ENCODE measurements at regions not wholly inside any gene's neighbourhood (a gene's known extent, or its start where the extent isn't known, plus 50 kb on each side); places are given as distances from the start of the nearest gene placed in this dataset.
"Not testable (repeated sequence)": the region's sequence is repeated elsewhere in the genome, so short reads cannot be mapped to it uniquely, and the experiment has no call there.

DNA sequence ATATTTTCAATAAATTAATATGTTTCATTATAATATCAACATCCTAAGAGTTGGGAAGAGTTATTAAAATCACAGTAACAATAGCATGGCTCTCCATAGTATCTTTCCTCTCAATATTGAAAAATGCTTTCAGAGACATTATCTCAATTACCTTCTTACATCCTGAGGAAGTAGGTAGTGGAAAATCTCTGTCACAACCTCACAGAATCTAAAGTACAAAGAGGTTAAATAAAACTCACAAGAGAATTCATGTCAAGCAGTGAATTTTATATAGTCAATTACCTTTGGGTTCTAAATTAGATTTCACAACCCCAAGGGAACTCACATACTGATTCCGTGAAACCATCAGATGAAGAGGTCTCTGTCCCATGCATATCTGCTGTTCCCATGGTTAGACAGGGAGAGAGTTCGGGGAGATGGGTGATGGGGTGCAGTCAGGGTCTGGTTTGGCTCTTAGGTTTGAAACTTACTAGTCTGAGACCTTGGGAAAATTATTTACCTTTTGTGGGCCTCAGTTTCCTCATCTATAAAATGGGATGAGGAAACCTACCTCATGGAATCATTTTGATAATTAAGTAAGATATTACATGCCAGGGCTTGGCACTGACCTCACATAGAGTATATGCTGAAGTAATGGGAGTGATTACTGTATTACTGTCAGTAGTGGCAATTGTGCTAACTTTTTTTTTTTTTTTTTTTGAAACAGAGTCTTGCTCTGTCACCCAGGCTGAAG lies 74.0 kb upstream of the SNX9 start:
- TF ChIP-seq, protein P1, sequence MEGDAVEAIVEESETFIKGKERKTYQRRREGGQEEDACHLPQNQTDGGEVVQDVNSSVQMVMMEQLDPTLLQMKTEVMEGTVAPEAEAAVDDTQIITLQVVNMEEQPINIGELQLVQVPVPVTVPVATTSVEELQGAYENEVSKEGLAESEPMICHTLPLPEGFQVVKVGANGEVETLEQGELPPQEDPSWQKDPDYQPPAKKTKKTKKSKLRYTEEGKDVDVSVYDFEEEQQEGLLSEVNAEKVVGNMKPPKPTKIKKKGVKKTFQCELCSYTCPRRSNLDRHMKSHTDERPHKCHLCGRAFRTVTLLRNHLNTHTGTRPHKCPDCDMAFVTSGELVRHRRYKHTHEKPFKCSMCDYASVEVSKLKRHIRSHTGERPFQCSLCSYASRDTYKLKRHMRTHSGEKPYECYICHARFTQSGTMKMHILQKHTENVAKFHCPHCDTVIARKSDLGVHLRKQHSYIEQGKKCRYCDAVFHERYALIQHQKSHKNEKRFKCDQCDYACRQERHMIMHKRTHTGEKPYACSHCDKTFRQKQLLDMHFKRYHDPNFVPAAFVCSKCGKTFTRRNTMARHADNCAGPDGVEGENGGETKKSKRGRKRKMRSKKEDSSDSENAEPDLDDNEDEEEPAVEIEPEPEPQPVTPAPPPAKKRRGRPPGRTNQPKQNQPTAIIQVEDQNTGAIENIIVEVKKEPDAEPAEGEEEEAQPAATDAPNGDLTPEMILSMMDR (IDR thresholded peaks at IDR 0.05; ENCODE audit: low read depth, low read length), result no peak
- no peak overlapping the region for H3K4me3 ChIP-seq
- DNase-seq (ENCODE audit: low read depth in 1 of 2, low spot score in 1 of 2), result no peak
- H3K9me3 ChIP-seq (ENCODE audit: low read depth), result no peaks in the 10 kb centered on the region
- no peaks in the 10 kb centered on the region for H3K36me3 ChIP-seq
- no peaks in the 10 kb centered on the region for H3K27me3 ChIP-seq
- H3K27ac ChIP-seq, result no peak overlapping the region
- H3K4me1 ChIP-seq (ENCODE audit: low read depth), result peaks cover 4% of the 10 kb centered on the region

- H3K36me3 ChIP-seq; H3K4me3 ChIP-seq; H3K27ac ChIP-seq; DNase-seq (ENCODE audit: low read depth in 1 of 2, low spot score in 1 of 2); H3K4me1 ChIP-seq (ENCODE audit: low read depth); H3K27me3 ChIP-seq; H3K9me3 ChIP-seq (ENCODE audit: low read depth): not testable (repeated sequence)
Measured at GRCh38 chr6:157750973-157751372, 72.1 kb upstream of the SNX9 start.

DNA sequence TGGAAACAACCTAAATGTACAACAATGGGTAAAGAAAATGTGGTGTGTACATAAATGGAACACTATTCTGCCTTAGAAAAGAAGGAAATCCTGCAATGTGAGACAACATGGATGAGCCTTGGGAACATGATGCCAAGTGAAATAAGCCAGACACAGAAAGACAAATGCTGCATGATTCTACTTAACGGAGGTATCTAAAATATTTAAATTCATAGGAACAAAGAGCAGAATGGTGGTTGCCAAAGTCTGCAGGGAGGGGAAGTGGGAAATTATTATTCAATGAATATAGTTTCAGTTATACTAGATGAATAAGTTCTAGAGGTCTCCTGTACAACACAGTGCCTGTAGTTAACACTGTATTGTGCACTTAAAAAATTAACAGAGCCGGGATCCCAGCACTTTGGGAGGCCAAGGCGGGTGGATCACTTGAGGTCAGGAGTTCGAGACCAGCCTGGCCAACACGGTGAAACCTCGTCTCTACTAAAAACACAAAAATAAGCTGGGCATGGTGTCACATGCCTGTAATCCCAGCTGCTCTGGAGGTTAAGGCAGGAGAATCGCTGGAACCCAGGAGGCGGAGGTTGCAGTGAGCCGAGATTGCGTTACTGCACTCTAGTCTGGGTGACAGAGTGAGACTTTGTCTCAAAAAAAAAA lies 71.4 kb upstream of the SNX9 start:
- Histone ChIP-seq H3K4me1 (ENCODE audit: low read depth) (peaks cover 4% of the 10 kb centered on the region), H3K4me3 (no peak overlapping the region), H3K27me3 (no peaks in the 10 kb centered on the region), H3K27ac (no peak overlapping the region), H3K9me3 (ENCODE audit: low read depth) (no peaks in the 10 kb centered on the region), H3K36me3 (no peaks in the 10 kb centered on the region)
- TF ChIP-seq, protein P1 (IDR thresholded peaks at IDR 0.05; ENCODE audit: low read depth, low read length), result no peak
- no peak for DNase-seq (ENCODE audit: low read depth in 1 of 2, low spot score in 1 of 2)

DNA sequence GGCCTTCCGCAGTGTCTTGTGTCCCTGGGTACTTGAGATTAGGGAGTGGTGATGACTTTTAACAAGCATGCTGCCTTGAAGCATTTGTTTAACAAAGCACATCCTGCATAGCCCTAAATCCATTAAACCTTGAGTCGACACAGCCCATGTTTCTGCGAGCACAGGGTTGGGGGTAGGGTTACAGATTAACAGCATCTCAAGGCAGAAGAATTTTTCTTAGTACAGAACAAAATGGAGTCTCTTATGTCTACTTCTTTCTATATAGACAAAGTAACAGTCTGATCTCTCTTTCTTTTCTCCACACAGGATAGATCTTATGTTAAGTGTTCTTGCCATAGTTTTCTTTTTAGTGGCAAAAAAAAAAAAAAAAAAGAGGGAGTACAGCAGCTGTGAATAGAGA lies 70.2 kb upstream of the SNX9 start:
- not testable (repeated sequence) for H3K4me3 ChIP-seq; H3K27me3 ChIP-seq; H3K27ac ChIP-seq; DNase-seq (ENCODE audit: low read depth in 1 of 2, low spot score in 1 of 2); H3K4me1 ChIP-seq (ENCODE audit: low read depth); H3K9me3 ChIP-seq (ENCODE audit: low read depth); H3K36me3 ChIP-seq

DNA sequence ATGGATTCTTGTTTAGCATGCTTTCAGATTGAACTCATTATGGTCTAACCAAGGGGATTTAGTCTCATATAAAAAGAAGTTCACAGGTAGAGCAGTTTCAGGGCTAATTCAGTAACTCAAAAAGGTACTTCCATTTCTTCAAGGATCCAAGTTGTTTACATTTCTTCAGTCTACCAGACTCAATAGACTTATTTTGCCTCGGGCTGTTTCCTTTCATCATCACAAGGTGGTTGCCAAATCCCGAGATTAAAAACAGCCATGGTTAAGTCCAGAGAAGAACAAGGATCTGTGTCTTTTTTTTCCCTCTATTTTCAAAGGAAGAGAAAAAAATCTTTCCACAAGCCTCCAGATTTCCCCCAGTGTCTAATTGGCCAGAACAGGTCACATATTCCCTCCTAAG lies 69.8 kb upstream of the SNX9 start:
- no peaks in the 10 kb centered on the region for H3K9me3 ChIP-seq (ENCODE audit: low read depth)
- TF ChIP-seq, protein P1 (IDR thresholded peaks at IDR 0.05; ENCODE audit: low read depth, low read length), result no peak
- no peak overlapping the region for H3K4me3 ChIP-seq
- H3K27me3 ChIP-seq, result no peaks in the 10 kb centered on the region
- H3K36me3 ChIP-seq, result no peaks in the 10 kb centered on the region
- H3K4me1 ChIP-seq (ENCODE audit: low read depth), result no peaks in the 10 kb centered on the region
- DNase-seq (ENCODE audit: low read depth in 1 of 2, low spot score in 1 of 2), result no peak
- H3K27ac ChIP-seq, result no peak overlapping the region

DNA sequence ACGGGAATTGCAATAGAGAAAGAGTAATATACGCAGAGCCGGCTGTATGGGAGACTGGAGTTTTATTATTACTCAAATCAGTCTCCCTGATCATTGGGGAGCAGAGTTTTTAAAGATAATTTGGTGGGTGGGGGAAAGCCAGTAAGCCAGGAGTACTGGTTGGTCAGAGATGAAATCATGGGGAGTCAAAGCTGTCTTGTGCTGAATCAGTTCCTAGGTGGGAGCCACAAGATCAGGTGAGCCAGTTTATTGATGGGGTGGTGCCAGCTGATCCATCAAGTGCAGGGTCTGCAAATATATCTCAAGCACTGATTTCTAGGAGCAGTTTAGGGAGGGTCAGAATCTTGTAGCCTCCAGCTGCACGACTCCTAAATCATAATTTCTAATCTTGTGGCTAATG lies 69.2 kb upstream of the SNX9 start:
- H3K27ac ChIP-seq; H3K4me1 ChIP-seq (ENCODE audit: low read depth); H3K36me3 ChIP-seq: not testable (repeated sequence)

GRCh38 chr6:157754351-157754750 lies 68.7 kb upstream of the SNX9 start:
- Histone ChIP-seq H3K4me1 (ENCODE audit: low read depth) (no peaks in the 10 kb centered on the region), H3K27me3 (no peaks in the 10 kb centered on the region), H3K4me3 (no peak overlapping the region), H3K36me3 (no peaks in the 10 kb centered on the region), H3K9me3 (ENCODE audit: low read depth) (no peaks in the 10 kb centered on the region), H3K27ac (no peak overlapping the region)
- DNase-seq (ENCODE audit: low read depth in 1 of 2, low spot score in 1 of 2), result no peak
- TF ChIP-seq, protein P1 (IDR thresholded peaks at IDR 0.05; ENCODE audit: low read depth, low read length), result no peak

More for the DNA sequence above, 69.2 kb upstream of the SNX9 start:
- DNase-seq (ENCODE audit: low read depth in 1 of 2, low spot score in 1 of 2); H3K9me3 ChIP-seq (ENCODE audit: low read depth); H3K4me3 ChIP-seq; H3K27me3 ChIP-seq: not testable (repeated sequence)
